GM18508 (cell line): ENCODE measurements at regions not wholly inside any gene's neighbourhood (a gene's known extent, or its start where the extent isn't known, plus 50 kb on each side); places are given as distances from the start of the nearest gene placed in this dataset.

Experiments
- ATAC-seq: cut with Tn5 transposase; IDR thresholded peaks from one replicate; pipeline ENCODE4 v1.9.1; 2021; ENCODE audit warnings: moderate number of reproducible peaks; ENCODE audit not compliant: insufficient read depth, unreplicated experiment

DNA sequence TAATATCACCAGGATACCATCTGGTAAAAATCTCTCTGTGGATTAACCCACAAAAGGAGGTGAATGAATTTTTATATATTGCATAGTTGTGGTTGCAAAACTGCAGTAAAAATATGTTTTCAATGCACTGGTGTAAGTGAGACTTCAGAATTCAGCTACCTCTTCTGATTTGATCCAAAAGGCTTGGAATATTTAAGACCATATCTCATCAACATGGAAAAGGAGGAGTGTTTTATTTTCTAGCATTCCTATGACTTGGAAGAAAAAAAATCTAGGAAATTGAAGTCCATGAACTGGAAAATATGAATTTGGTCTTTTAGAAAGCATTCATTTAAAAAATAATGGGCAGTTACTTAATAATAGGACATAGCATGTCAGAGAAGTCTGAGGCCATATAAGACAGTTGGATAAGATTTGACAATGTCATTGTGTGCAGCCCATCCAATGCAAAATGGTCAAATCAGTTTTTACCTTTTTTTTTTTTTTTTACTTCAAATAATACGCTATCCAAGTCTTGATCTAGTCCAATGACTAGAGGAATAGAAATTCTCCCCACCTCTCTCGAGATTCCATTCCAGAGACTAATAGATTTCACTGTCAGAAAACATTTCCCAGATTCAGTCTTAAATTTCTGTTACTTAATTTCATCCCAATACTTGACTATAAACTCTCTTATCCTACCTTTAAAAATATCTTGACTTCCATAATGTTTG lies 364.9 kb upstream of the PMFBP1 start:
- ATAC-seq = no peak

DNA sequence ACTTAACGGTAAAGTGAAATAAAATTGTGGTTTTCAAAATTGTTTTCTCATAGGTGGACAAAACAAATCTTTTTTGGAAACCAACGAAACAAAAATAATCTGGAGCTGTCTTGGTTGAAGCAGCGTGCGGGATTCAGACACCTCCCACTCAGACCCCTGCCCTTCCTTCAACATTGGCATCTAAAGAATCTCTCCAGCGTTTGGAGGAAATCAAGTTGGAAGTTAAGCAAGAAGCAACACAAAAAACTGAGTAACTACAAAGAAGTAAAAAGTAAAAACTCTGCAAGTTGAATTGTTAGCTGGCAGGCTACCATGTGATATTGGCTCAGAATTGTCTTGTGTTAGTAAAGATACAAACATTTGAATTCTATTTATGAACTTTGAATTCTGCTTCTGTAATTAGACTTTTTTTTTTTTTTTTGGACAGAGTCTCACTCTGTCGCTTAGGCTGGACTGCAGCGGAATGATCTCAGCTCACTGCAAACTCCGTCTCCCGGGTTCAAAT lies 361.0 kb upstream of the PMFBP1 start:
- no peak for ATAC-seq

DNA sequence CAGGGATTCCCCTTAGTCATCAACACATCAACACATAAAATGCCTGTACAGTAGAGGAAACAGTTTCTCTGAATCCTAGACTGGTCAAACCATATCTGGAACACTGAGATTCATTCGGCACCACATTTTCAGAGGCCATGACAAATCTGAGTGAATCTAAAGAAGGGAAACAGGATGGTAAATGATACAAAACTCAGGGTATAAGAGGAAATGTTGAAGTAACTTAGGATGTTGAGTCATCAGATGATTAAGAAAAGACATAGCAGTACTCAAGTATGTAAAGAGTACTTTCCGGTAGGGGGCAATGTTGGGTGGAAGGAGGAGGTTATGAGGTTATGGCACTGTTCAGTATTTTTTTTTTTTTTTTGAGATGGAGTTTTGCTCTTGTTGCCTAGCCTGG lies 358.5 kb upstream of the PMFBP1 start:
- ATAC-seq = no peak

DNA sequence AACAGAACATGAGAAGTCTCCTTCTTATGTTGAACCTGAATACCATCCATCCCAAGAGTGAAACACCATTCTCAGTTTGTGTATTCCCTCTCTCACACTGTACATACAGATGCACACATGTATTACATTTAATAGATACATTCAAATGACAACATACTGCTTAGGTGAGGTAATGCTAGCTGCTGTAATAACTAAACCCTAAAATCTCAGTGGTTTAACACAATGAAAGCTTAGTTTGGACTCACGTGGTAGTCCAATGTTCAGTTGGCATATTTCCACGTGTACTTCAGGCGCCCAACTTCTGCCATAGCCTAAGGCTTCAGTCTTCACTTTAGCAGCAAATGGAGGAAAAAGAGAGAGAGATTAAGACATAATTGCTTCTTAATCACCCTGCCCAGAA lies 351.1 kb upstream of the PMFBP1 start:
- ATAC-seq = no peak

DNA sequence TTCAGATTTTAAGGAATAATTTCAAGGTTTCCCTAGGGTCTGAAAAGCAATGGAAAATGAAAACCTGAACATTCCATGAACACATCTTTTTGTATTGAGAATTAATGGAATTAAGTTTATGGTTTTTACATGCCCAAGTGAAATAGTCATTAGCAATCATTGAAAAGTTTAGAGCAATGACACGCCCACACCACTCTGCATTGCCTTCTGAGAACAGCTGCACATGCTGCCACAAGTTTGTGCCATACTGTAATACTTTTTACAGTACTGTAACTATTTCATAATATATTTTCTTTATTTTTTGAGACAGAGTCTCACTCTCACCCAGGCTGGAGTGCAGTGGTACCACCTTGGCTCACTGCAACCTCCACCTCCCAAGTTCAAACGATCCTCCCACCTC lies 345.2 kb upstream of the PMFBP1 start:
- ATAC-seq = no peak

DNA sequence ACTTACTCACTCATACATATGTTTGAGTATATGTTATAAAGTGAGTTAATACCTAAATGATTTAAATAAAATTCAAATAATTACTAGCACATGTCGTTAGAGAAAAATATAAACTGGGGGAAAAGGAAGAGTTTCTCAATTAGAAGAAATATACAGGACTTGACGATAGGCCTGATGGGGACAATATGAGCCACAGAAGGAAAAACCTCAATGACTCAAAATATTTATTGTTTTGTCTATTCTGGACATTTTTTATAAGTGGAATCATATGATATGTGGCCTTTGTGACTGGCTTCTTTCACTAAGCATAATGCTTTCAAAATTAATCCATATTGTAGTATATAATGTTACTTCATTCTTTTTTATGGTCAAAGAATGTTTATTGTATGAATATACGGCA lies 339.2 kb upstream of the PMFBP1 start:
- no peak for ATAC-seq

DNA sequence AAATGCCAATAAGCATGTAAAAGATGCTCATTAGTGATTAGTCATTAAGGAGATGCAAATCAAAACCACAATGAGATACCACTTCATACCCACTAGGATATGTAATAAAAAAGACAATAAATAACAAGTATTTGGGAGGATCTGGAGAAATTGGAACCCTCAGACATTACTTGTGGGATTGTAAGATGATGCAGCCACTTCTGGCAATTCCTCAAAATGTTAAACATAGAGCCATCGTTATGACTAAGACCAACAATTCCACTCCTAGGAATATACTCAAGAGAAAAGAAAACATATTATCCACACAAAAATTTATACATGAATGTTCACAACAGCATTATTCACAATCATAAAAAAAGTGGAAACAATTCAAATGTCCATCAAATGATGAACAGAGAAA lies 336.2 kb upstream of the PMFBP1 start:
- no peak for ATAC-seq

DNA sequence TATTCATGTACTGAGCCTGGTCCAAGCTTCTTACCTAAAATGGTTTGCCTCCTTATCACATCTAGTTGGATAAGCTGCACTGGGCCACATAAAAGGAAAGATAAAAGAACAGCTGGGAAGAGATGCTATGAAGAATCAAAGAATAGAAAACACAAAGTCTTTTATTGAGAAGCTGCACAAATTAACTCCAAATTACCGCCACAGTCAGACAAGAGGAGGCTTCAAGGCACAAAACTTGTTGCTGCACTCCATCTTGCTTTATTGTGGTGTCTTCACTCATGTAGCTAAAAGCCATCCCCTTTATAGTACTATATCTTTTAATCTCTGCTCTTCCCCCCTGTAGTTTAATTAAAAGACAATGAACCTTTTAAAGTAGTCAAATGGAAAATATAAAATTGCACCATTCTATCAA lies 330.6 kb upstream of the PMFBP1 start:
- no peak for ATAC-seq

DNA sequence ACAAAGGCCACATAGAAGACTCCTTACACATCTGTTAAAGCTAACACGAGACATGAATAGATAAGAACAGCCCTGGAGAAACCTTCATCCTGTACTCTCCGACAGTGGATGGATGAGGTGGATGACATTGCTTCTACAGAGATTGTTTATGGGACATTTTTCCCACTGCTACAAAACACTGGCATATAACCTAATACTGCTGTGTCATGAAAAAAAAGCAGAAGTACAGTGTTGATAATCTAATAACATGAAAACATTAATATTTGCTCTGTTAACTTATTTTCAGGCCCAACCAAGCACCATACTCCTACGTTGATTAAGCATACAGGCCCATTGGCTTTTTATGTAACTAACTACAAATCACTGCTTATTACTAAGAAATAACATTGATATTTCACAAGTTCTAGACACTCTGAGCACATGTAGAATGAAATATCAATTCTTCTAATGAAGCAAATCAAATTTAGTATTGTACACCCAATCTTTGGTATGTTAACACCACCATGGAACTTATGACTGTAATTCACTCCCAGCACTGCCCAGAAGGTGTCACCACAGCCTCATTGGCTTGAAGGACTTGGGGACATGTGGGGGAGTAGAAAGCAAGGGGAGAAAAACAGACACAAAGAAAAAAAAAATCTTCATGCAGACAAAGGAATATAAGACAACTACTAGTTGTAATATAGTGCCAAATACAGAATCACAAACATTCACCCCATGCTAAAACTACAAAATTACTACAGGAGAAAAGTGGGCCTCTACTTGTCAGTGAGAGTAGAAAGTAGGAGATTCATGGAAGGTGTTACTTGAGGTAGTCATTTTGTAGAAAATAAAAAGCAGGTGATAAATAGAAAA lies 330.0 kb upstream of the PMFBP1 start:
- ATAC-seq = no peak

DNA sequence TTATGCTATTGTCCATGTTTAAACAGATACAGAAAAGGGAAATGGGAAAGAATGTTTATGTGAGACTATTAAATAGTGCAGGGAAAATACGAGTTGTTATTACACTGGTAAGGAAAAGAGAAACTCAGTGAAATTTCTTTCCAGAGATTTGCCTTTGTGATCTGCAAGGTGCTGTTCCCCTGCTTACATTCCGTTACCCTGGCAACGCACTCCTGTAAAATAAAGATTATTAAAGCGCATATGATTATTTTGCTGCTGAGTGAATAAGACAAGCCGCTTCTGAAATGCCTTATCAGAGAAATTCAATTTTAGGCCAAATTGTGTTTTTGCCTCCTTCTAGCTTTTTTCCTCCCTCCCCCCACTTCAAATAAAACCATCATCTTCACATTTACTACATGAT lies 328.6 kb upstream of the PMFBP1 start:
- no peak for ATAC-seq

DNA sequence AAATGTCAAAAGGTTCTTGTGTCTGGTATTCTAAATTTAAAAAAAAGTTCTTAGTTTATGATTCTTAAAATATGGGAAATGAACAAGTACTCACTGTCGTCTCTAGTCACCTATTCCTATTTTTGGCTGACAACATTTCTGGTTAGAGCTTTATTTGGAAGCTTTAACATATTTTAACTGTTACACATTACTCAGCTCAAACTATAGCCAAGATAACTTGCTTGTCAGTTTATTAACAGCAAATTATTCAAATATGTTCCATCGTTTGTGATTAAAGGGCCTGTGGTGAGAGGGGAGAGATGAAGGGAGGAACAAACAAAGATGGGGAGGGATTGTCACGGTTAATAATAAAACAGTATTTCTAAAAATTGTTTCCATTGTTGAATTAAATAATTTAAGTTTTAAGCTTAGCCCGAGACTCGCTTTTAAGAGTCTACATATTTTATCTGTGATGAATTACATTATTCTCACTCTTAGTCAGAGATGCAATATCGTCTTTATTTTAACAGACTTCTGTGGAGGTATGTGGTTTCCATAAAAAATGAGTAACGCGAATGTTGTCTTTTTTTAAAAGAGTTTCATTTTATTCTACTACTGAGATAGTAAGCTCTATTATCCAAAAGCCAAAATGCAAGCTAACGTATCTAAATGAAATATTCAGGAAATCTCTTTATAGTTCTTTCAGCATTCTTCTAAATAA lies 321.9 kb upstream of the PMFBP1 start:
- ATAC-seq = no peak

DNA sequence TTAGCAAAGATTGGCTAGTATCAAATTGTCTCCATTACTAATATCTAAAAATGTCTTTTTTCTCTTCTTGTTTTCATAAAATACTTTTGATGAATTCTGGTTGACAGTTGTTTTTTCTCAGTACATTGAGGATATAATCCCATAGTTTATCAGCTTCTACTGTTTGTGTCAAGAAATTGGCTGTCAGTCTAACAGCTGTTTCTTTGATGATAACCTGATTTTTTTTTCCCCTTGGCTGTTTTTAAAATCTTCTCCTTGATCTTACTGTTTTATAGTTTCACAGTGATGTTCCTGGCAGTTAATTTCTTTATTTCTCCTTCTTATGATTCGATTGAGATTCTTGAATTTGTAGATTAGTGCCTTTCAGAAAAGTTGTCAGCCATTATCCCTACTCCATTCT lies 315.3 kb upstream of the PMFBP1 start:
- no peak for ATAC-seq

DNA sequence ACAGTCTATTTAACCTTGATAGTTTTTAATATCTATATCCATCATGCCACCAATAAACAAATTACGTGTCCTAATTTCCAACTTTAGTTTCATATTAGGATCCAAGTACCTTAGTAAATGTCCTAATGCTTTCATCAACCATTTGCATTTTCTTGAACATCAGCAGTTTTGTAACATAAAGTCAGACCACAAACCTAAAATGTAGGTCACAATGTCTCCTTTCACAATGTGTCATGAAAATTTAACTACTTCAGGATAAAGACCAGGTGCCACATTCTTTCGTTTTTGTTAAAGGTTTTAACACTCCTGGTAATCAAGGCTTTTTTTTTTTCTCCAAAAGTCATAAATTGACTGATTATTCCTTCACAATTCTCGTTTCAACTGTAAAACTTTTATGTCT lies 310.7 kb upstream of the PMFBP1 start:
- no peak for ATAC-seq

DNA sequence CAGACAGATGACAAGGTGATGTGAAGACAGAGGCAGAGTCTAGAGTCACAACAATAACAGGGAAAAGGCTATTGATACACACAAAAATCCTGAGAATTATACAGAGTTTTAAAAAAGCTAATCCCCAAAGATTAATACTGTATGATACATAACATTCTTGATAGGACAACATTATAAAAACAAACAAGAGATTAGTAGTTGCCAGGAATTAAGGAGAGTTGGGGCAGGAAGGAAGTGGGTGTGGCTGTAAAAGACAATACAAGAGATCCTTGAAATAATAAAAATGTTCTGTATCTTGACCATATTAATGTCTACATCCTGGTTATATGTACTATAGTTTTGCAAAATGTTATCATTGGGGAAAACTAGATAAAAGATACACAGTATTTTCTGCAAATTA lies 309.5 kb upstream of the PMFBP1 start:
- no peak for ATAC-seq

DNA sequence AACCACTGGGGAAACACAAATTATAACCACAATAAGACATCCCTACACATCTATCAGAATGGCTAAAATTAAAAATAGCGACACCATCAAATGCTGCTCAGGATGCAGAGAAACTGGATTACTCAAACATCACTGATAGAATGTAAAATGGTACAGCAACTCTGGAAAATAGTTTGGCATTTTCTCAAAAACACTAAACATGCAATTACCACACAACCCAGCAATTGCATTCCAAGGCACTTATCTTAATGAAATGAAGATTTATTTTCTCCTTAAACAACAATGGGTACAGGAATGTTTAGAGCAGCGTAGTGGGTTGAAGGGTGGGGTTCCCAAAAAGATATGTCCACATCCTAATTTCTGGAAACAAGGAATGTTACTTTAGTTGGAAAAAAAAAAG lies 309.0 kb upstream of the PMFBP1 start:
- ATAC-seq = no peak

DNA sequence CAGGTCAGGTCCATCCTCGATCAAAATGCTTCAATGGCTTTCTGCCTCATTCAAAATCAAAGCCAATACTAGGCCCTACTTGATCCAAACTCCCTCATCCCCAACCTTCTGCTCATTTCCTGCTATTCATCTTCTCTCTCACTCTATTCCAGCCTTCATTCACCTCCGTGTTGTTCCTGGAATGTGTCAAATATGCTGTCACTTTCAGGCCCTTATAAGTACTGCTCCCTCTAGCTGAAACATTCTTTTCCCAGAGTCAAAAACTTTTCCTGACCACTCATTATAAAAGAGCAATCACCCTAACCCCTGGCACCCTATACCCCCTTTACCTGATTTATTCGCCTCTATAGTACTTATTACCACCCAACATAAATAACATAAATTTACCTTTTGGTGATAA lies 303.7 kb upstream of the PMFBP1 start:
- no peak for ATAC-seq

DNA sequence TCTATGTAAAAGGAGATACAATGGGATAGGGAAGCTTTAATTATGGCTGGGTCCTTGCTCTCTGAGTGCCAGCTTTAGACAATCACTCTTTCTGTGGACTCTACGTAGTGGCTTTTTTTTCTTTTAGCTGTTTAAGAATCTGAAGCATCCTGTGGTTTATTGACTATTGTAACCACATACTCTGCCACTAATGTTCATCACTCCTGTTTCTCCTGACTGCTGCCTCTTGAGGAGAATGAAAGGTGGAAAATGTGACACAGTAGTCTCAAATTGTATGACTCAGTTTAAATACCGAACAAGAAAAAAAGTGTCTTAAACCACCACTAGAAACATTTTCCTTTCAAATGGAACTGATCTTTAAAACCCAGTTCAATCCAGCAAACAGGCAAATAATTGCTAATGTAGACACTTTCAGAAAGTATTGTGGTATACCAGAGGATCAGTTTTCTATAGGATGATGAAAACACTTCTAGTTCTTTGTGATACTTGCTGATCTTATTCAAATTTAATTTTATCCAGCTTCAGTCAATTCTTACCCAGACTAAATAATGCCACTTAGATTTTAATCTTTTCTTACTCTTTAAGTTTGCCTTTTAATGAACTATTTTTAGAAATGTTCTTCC lies 302.7 kb upstream of the PMFBP1 start:
- no peak for ATAC-seq

DNA sequence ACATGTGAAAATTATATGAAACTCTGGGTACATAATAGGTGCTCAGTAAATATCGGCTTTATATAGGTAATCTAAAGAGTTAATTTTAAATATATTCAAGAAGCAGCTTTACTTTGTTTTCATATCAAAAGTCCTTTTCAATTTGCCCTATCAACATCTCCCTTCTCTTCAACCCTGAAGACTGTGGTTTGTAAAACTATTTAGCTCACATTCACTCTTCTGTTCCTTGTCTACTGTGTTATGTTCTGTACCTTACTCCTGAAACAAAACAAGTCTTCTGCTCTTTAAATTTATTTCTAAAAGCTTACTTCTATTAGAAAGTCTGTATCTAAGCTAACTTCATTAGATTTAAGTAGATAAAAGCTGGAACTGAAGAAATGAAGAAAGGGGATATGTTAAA lies 301.7 kb upstream of the PMFBP1 start:
- no peak for ATAC-seq

DNA sequence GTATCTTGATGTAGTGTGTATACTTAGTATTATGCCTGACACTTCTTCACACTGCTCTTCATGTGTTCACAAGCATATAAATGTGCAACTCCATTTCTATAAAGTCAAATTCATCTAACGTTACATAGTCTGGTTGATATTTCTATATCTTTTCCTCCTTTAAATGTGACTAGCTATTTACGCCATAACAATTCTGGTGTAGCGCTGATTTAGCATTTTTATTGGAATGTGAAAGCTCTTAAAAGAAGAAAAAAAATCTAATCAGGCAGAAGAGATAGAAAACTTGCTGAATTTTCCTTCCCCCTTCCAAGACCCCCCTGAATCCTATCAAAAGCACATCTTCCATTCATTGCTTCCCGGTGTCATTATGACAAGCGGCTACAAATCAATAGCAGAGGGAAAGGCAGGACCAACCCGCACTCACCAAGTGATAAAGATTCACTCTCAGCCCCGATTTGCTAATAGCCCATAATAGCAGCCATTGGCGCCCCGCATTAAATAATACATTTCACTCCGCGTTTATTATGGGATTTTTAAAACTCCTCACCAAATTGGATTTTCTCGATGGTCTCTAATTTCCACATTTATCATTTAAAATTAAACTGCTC lies 299.5 kb upstream of the PMFBP1 start:
- no peak for ATAC-seq

DNA sequence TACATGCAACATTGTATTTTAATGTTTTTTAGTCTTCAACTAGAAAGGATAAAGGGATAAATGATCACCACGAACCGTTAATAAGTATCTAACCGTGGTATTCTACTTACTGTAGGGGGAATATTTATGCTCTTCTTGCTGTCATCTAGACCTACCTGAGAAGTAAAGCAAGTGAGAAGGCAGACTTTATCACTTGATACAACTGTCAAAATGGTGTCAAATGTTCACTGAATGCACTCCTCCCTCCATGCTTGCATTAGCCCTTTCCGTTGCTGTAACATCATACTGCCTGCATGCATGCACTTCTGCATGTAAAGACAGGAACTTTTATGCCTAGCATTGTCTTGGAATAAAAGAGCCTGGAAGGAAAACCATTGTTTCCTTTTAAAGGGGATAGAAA lies 298.6 kb upstream of the PMFBP1 start:
- no peak for ATAC-seq
